Activated CD4-positive, alpha-beta T cell treated with anti-CD3 and anti-CD28 coated beads, Interleukin-2, amount 10 ng/mL, durations not matched to agents 24 days and 14 days (primary cell): ENCODE measurements at regions not wholly inside any gene's neighbourhood (a gene's known extent, or its start where the extent isn't known, plus 50 kb on each side); places are given as distances from the start of the nearest gene placed in this dataset.

Experiments
- DNase-seq: peaks from one replicate; pipeline ENCODE4 v3.0.0; 2022
- H3K27ac Mint-ChIP-seq: one replicate; pipeline ENCODE4 v1.8.0; 2022; ENCODE audit warnings: mild to moderate bottlenecking, mixed read lengths
- H3K27me3 Mint-ChIP-seq: one replicate; pipeline ENCODE4 v1.8.0; 2022; ENCODE audit warnings: mixed read lengths
- H3K36me3 Mint-ChIP-seq: one replicate; pipeline ENCODE4 v1.8.0; 2022; ENCODE audit warnings: low read depth, mild to moderate bottlenecking, mixed read lengths
- H3K4me1 Mint-ChIP-seq: one replicate; pipeline ENCODE4 v1.8.0; 2021; ENCODE audit warnings: mixed read lengths
- H3K4me3 Mint-ChIP-seq: one replicate; pipeline ENCODE4 v1.8.0; 2022; ENCODE audit warnings: mild to moderate bottlenecking, moderate library complexity, mixed read lengths
- H3K9me3 Mint-ChIP-seq: one replicate; pipeline ENCODE4 v1.8.0; 2021; ENCODE audit warnings: mixed read lengths
- intact Hi-C: fragments of 100-400 bp; cut with micrococcal nuclease; formaldehyde crosslinking; loops from one replicate; pipeline ENCODE4 v1.15.1; 2023

GRCh38 chr16:79360267-79360666 lies 240.3 kb downstream of the MAF start:
- Mint-ChIP-seq H3K4me3 (no peak overlapping the region), H3K27ac (no peak overlapping the region), H3K27me3 (peaks cover 19% of the 10 kb centered on the region), H3K36me3 (no peaks in the 10 kb centered on the region), H3K9me3 (peaks cover 6% of the 10 kb centered on the region), H3K4me1 (peaks cover 9% of the 10 kb centered on the region)
- intact Hi-C loops = no loop called here
- no peak for DNase-seq

GRCh38 chr16:79359082-79359481 lies 241.5 kb downstream of the MAF start:
- no peaks in the 10 kb centered on the region for H3K9me3 Mint-ChIP-seq
- no peak overlapping the region for H3K27ac Mint-ChIP-seq
- H3K27me3 Mint-ChIP-seq = peaks cover 20% of the 10 kb centered on the region
- no peaks in the 10 kb centered on the region for H3K36me3 Mint-ChIP-seq
- peaks cover 6% of the 10 kb centered on the region for H3K4me1 Mint-ChIP-seq
- intact Hi-C loops = no loop called here
- no peak for DNase-seq
- no peak overlapping the region for H3K4me3 Mint-ChIP-seq

GRCh38 chr16:79358188-79358587 lies 242.3 kb downstream of the MAF start:
- no peak overlapping the region for H3K4me3 Mint-ChIP-seq
- peaks cover 13% of the 10 kb centered on the region for H3K27me3 Mint-ChIP-seq
- intact Hi-C loops = no loop called here
- no peaks in the 10 kb centered on the region for H3K36me3 Mint-ChIP-seq
- H3K9me3 Mint-ChIP-seq = no peaks in the 10 kb centered on the region
- peaks cover 6% of the 10 kb centered on the region for H3K4me1 Mint-ChIP-seq
- DNase-seq = no peak
- no peak overlapping the region for H3K27ac Mint-ChIP-seq

- no peaks in the 10 kb centered on the region for H3K4me1 Mint-ChIP-seq
- intact Hi-C loops = no loop called here
Observed at GRCh38 chr16:79355600-79356358, 244.8 kb downstream of the MAF start.

GRCh38 chr16:79351927-79352326 lies 248.6 kb downstream of the MAF start:
- Mint-ChIP-seq H3K9me3 (no peaks in the 10 kb centered on the region), H3K4me1 (no peaks in the 10 kb centered on the region), H3K36me3 (no peaks in the 10 kb centered on the region), H3K27ac (no peak overlapping the region), H3K4me3 (no peak overlapping the region), H3K27me3 (peaks cover 4% of the 10 kb centered on the region)
- DNase-seq = no peak
- intact Hi-C loops = no loop called here

More at GRCh38 chr16:79355600-79356358, 244.8 kb downstream of the MAF start:
- no peaks in the 10 kb centered on the region for H3K36me3 Mint-ChIP-seq
- DNase-seq = no peak
- no peak overlapping the region for H3K27ac Mint-ChIP-seq
- H3K9me3 Mint-ChIP-seq = no peaks in the 10 kb centered on the region
- peaks cover 4% of the 10 kb centered on the region for H3K27me3 Mint-ChIP-seq
- no peak overlapping the region for H3K4me3 Mint-ChIP-seq

- no peaks in the 10 kb centered on the region for H3K4me1 Mint-ChIP-seq
- H3K4me3 Mint-ChIP-seq = no peak overlapping the region
- H3K9me3 Mint-ChIP-seq = no peaks in the 10 kb centered on the region
- intact Hi-C loops = no loop called here
- no peak overlapping the region for H3K27ac Mint-ChIP-seq
- no peak for DNase-seq
- no peaks in the 10 kb centered on the region for H3K36me3 Mint-ChIP-seq
- peaks cover 4% of the 10 kb centered on the region for H3K27me3 Mint-ChIP-seq
Observed at GRCh38 chr16:79349803-79350202, 250.7 kb downstream of the MAF start.

- no peaks in the 10 kb centered on the region for H3K9me3 Mint-ChIP-seq
- intact Hi-C loops = no loop called here
- H3K4me1 Mint-ChIP-seq = no peaks in the 10 kb centered on the region
- H3K27ac Mint-ChIP-seq = no peak overlapping the region
- no peak for DNase-seq
- no peak overlapping the region for H3K4me3 Mint-ChIP-seq
- no peaks in the 10 kb centered on the region for H3K27me3 Mint-ChIP-seq
- H3K36me3 Mint-ChIP-seq = no peaks in the 10 kb centered on the region
Observed at GRCh38 chr16:79348521-79349306, 251.8 kb downstream of the MAF start.

- intact Hi-C loops = no loop called here
- no peaks in the 10 kb centered on the region for H3K4me1 Mint-ChIP-seq
- peaks cover 4% of the 10 kb centered on the region for H3K27me3 Mint-ChIP-seq
- DNase-seq = no peak
- no peak overlapping the region for H3K4me3 Mint-ChIP-seq
- no peaks in the 10 kb centered on the region for H3K9me3 Mint-ChIP-seq
- H3K27ac Mint-ChIP-seq = no peak overlapping the region
- H3K36me3 Mint-ChIP-seq = no peaks in the 10 kb centered on the region
Observed at GRCh38 chr16:79347277-79347676, 253.3 kb downstream of the MAF start.

- no peaks in the 10 kb centered on the region for H3K36me3 Mint-ChIP-seq
- H3K27me3 Mint-ChIP-seq = peaks cover 14% of the 10 kb centered on the region
- no peak overlapping the region for H3K27ac Mint-ChIP-seq
- H3K4me1 Mint-ChIP-seq = no peaks in the 10 kb centered on the region
- DNase-seq = no peak
- no peak overlapping the region for H3K4me3 Mint-ChIP-seq
- intact Hi-C loops = no loop called here
- H3K9me3 Mint-ChIP-seq = peaks cover 4% of the 10 kb centered on the region
Observed at GRCh38 chr16:79339863-79340262, 260.7 kb downstream of the MAF start.

- intact Hi-C loops = no loop called here
- DNase-seq = no peak
- no peaks in the 10 kb centered on the region for H3K4me1 Mint-ChIP-seq
- no peak overlapping the region for H3K27ac Mint-ChIP-seq
- H3K9me3 Mint-ChIP-seq = peaks cover 4% of the 10 kb centered on the region
- H3K36me3 Mint-ChIP-seq = no peaks in the 10 kb centered on the region
- H3K27me3 Mint-ChIP-seq = peaks cover 12% of the 10 kb centered on the region
- H3K4me3 Mint-ChIP-seq = no peak overlapping the region
Observed at GRCh38 chr16:79337906-79338305, 262.6 kb downstream of the MAF start.

GRCh38 chr16:79336437-79337229 lies 263.9 kb downstream of the MAF start:
- Mint-ChIP-seq H3K9me3 (peaks cover 4% of the 10 kb centered on the region), H3K4me1 (no peaks in the 10 kb centered on the region), H3K36me3 (no peaks in the 10 kb centered on the region), H3K27me3 (peaks cover 9% of the 10 kb centered on the region), H3K27ac (no peak overlapping the region), H3K4me3 (no peak overlapping the region)
- no peak for DNase-seq
- intact Hi-C loops = no loop called here

GRCh38 chr16:79334127-79334526 lies 266.4 kb downstream of the MAF start:
- intact Hi-C loops = no loop called here
- Mint-ChIP-seq H3K36me3 (no peaks in the 10 kb centered on the region), H3K4me1 (no peaks in the 10 kb centered on the region), H3K4me3 (no peak overlapping the region), H3K27me3 (peaks cover 8% of the 10 kb centered on the region), H3K27ac (no peak overlapping the region), H3K9me3 (peaks cover 4% of the 10 kb centered on the region)
- DNase-seq = peak; percentile 60

GRCh38 chr16:79331066-79331465 lies 269.5 kb downstream of the MAF start:
- Mint-ChIP-seq H3K4me1 (peaks cover 4% of the 10 kb centered on the region), H3K27me3 (peaks cover 6% of the 10 kb centered on the region), H3K27ac (no peak overlapping the region), H3K4me3 (no peak overlapping the region), H3K36me3 (no peaks in the 10 kb centered on the region), H3K9me3 (no peaks in the 10 kb centered on the region)
- intact Hi-C loops = no loop called here
- DNase-seq = no peak

- no peak for DNase-seq
- intact Hi-C loops = no loop called here
Observed at GRCh38 chr16:79329967-79330366, 270.6 kb downstream of the MAF start.

More at GRCh38 chr16:79329967-79330366, 270.6 kb downstream of the MAF start:
- Mint-ChIP-seq H3K9me3 (no peaks in the 10 kb centered on the region), H3K36me3 (no peaks in the 10 kb centered on the region), H3K4me1 (peaks cover 4% of the 10 kb centered on the region), H3K27me3 (peaks cover 6% of the 10 kb centered on the region), H3K4me3 (no peak overlapping the region), H3K27ac (no peak overlapping the region)
